ENCODE measurements at regions not wholly inside any gene's neighbourhood (a gene's known extent, or its start where the extent isn't known, plus 50 kb on each side); places are given as distances from the start of the nearest gene placed in this dataset.

DNA sequence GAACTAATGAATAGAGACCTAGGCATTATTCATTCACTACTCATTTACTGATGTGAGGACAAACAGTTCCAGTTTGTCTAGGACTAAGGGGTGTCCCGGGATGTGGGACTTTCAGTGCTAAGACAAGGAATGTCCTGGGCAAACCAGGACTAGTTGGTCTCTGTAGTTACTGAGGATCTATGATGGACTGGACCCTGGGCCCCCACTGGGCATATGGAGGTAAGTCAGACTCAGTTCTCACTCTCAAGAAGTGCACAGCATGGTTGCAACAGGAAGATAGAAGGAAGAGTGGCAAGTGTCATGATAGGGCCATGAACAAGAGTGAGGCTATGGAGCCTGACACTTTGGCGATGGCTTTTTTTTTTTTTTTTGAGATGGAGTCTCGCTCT lies 128.2 kb downstream of the MYCN start:
- no peaks in the 10 kb centered on the region for H3K79me2 ChIP-seq (ENCODE audit: insufficient read depth, low read length)
- no peak overlapping the region for H3K4me2 ChIP-seq (ENCODE audit: insufficient read depth, insufficient read length, low read length)
- H4K91ac ChIP-seq (ENCODE audit: insufficient read length, low read depth, low read length): no peak overlapping the region
- no peak overlapping the region for H2BK5ac ChIP-seq (ENCODE audit: insufficient read length, low read length)
- no peaks in the 10 kb centered on the region; the same call in 1 of the 2 replicates for H3K27me3 ChIP-seq (ENCODE audit: insufficient read depth, low read length)
- no peak overlapping the region for H3K4ac ChIP-seq (ENCODE audit: low read depth, low read length)
- H3K9me3 ChIP-seq (ENCODE audit: control insufficient read depth, low read depth, low read length): peaks cover 6% of the 10 kb centered on the region
- H3K23ac ChIP-seq (ENCODE audit: insufficient read length, low read depth, low read length): no peak overlapping the region
- no peaks in the 10 kb centered on the region for H4K20me1 ChIP-seq (ENCODE audit: control insufficient read depth, insufficient read depth, insufficient read length)
- DNase-seq: no peak
- no peak overlapping the region for H3K9ac ChIP-seq (ENCODE audit: extremely low read depth, insufficient read length, low read length)
- H2BK20ac ChIP-seq (ENCODE audit: low read depth, low read length, poor library complexity, severe bottlenecking): no peak overlapping the region
- H3K18ac ChIP-seq (ENCODE audit: insufficient read length, low read depth, low read length): no peak overlapping the region
- Mint-ChIP-seq H3K4me1 (peaks cover 19 to 25% of the 10 kb centered on the region in 2 experiments), H3K27me3 (ENCODE audit: low read depth) (peaks cover 4% of the 10 kb centered on the region), H3K4me3 (no peak overlapping the region), H3K36me3 (ENCODE audit: insufficient read depth in 1 of 3, low read depth in 3 of 3) (peaks cover 8 to 15% (median 9%) of the 10 kb centered on the region in 3 experiments), H3K27ac (no peak overlapping the region), H3K9me3 (peaks cover 15% of the 10 kb centered on the region in 2 experiments)
- no peak overlapping the region for H2BK120ac ChIP-seq (ENCODE audit: low read depth, low read length, poor library complexity, severe bottlenecking)
- no peak overlapping the region for H3K14ac ChIP-seq (ENCODE audit: insufficient read depth, low read length)
- H4K5ac ChIP-seq (ENCODE audit: insufficient read length, low read depth, low read length): no peak overlapping the region
- no peak overlapping the region for H3T11ph ChIP-seq (ENCODE audit: low read length)
- H3K27ac ChIP-seq (ENCODE audit: insufficient read length, low read depth, low read length): no peak overlapping the region
- no peak overlapping the region for H3K56ac ChIP-seq (ENCODE audit: insufficient read length, low read depth, low read length)
- no peak overlapping the region for H2BK15ac ChIP-seq (ENCODE audit: low read depth, low read length)
- no CpG with 5 or more reads among the region's 3 CpGs for WGBS (ENCODE audit: extremely low coverage, insufficient read length, low lambda C conversion rate)
- no peak overlapping the region for H2AFZ ChIP-seq (ENCODE audit: low read length)
- H3K4me1 ChIP-seq (ENCODE audit: insufficient read depth, low read length): peaks cover 4% of the 10 kb centered on the region; the same call in 1 of the 2 replicates
- no peak overlapping the region for H2BK12ac ChIP-seq (ENCODE audit: insufficient read length, low read depth, low read length)
- no peak overlapping the region for H4K8ac ChIP-seq (replicated peaks; ENCODE audit: insufficient read length, low read depth, low read length)
- no peak overlapping the region for H2AK5ac ChIP-seq (ENCODE audit: insufficient read length, low read length)
- TF ChIP-seq, protein P1, sequence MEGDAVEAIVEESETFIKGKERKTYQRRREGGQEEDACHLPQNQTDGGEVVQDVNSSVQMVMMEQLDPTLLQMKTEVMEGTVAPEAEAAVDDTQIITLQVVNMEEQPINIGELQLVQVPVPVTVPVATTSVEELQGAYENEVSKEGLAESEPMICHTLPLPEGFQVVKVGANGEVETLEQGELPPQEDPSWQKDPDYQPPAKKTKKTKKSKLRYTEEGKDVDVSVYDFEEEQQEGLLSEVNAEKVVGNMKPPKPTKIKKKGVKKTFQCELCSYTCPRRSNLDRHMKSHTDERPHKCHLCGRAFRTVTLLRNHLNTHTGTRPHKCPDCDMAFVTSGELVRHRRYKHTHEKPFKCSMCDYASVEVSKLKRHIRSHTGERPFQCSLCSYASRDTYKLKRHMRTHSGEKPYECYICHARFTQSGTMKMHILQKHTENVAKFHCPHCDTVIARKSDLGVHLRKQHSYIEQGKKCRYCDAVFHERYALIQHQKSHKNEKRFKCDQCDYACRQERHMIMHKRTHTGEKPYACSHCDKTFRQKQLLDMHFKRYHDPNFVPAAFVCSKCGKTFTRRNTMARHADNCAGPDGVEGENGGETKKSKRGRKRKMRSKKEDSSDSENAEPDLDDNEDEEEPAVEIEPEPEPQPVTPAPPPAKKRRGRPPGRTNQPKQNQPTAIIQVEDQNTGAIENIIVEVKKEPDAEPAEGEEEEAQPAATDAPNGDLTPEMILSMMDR (conservative IDR thresholded peaks at IDR 0.05): no peak
- no peaks in the 10 kb centered on the region for H3K79me1 ChIP-seq (ENCODE audit: insufficient read depth, low read depth, low read length, poor library complexity, severe bottlenecking)
- no peaks in the 10 kb centered on the region for H3K23me2 ChIP-seq (ENCODE audit: insufficient read length, low read depth, low read length, poor library complexity, severe bottlenecking)

All from H9 (cell line).